Naive thymus-derived CD4-positive, alpha-beta T cell (primary cell): ENCODE measurements at regions not wholly inside any gene's neighbourhood (a gene's known extent, or its start where the extent isn't known, plus 50 kb on each side); places are given as distances from the start of the nearest gene placed in this dataset.

Experiments
- ATAC-seq: fragments of 150-1000 bp; cut with Tn5 transposase; 2 replicates; pipeline ENCODE4 v1.10.0; 2021; ENCODE audit warnings: mild to moderate bottlenecking, moderate library complexity
- CTCF ChIA-PET: fragments of 350-600 bp; sonication (Branson Sonifier 250); formaldehyde crosslinking; loops from one replicate; lab custom pipeline; 2021; ENCODE audit warnings: antibody characterized with exemption; lab: Charles Lee
- POLR2A ChIA-PET: fragments of 350-600 bp; sonication (Branson Sonifier 250); formaldehyde crosslinking; loops from one replicate; lab custom pipeline; 2021; ENCODE audit warnings: antibody characterized with exemption, inconsistent platforms; lab: Charles Lee
- DNase-seq, 9 donors: peaks; one replicate each; pipeline versions ENCODE4 v3.0.0 to v3.0.0-alpha.2; 2020 to 2022; ENCODE audit warnings: mixed read lengths in 1 of 9
- H3K27ac ChIP-seq: one replicate; pipeline ENCODE4 v1.7.0; 2013; ENCODE audit warnings: mild to moderate bottlenecking, low read depth, low read length, moderate library complexity
- H3K27me3 ChIP-seq, 2 donors: one replicate each; pipeline ENCODE4 v1.7.0; 2013; ENCODE audit warnings: low read length in 2 of 2, mild to moderate bottlenecking in 2 of 2, moderate library complexity in 2 of 2; ENCODE audit not compliant: control insufficient read depth in 2 of 2, insufficient read depth in 2 of 2
- H3K36me3 ChIP-seq, 3 experiments: 1 replicate in 2 of 3; 2 replicates in 1 of 3; pipeline ENCODE4 v1.7.0; 2013; ENCODE audit warnings: low read length in 3 of 3, mild to moderate bottlenecking in 3 of 3, moderate library complexity in 1 of 3; ENCODE audit not compliant: insufficient read depth in 3 of 3, control insufficient read depth in 2 of 3
- H3K4me1 ChIP-seq, 2 donors: one replicate each; pipeline ENCODE4 v1.7.0; 2013; ENCODE audit warnings: low read length in 2 of 2, mild to moderate bottlenecking in 2 of 2, moderate library complexity in 1 of 2; ENCODE audit not compliant: control insufficient read depth in 2 of 2, insufficient read depth in 2 of 2
- H3K4me3 ChIP-seq: 2 replicates; pipeline ENCODE4 v1.7.0; 2013; ENCODE audit warnings: mild to moderate bottlenecking, low read length
- H3K9me3 ChIP-seq, 3 experiments: 1 replicate in 2 of 3; 2 replicates in 1 of 3; pipeline ENCODE4 v1.7.0; 2013; ENCODE audit warnings: low read length in 3 of 3; ENCODE audit not compliant: control insufficient read depth in 2 of 3
- H3K27ac Mint-ChIP-seq, 9 donors: one replicate each; pipeline ENCODE4 v1.8.0; 2020 to 2022; ENCODE audit warnings: mixed read lengths in 9 of 9, mild to moderate bottlenecking in 8 of 9, moderate library complexity in 5 of 9, inconsistent platforms in 2 of 9
- H3K27me3 Mint-ChIP-seq, 5 donors: one replicate each; pipeline ENCODE4 v1.8.0; 2021 to 2022; ENCODE audit warnings: mixed read lengths in 5 of 5, mild to moderate bottlenecking in 1 of 5
- H3K36me3 Mint-ChIP-seq, 5 donors: one replicate each; pipeline ENCODE4 v1.8.0; 2020 to 2022; ENCODE audit warnings: mixed read lengths in 5 of 5, mild to moderate bottlenecking in 3 of 5, inconsistent platforms in 1 of 5
- H3K4me1 Mint-ChIP-seq, 7 donors: one replicate each; pipeline ENCODE4 v1.8.0; 2020 to 2022; ENCODE audit warnings: mixed read lengths in 7 of 7, mild to moderate bottlenecking in 3 of 7, inconsistent platforms in 1 of 7
- H3K4me3 Mint-ChIP-seq, 10 donors: one replicate each; pipeline ENCODE4 v1.8.0; 2020 to 2022; ENCODE audit warnings: mild to moderate bottlenecking in 10 of 10, mixed read lengths in 10 of 10, moderate library complexity in 6 of 10, inconsistent platforms in 2 of 10
- H3K9me3 Mint-ChIP-seq, 11 donors: one replicate each; pipeline ENCODE4 v1.8.0; 2020 to 2022; ENCODE audit warnings: mixed read lengths in 11 of 11, mild to moderate bottlenecking in 4 of 11, inconsistent platforms in 1 of 11, moderate library complexity in 1 of 11
- intact Hi-C, 2 donors: fragments of 100-400 bp; cut with micrococcal nuclease; formaldehyde crosslinking; loops; one replicate each; pipeline ENCODE4 v1.15.1; 2023

DNA sequence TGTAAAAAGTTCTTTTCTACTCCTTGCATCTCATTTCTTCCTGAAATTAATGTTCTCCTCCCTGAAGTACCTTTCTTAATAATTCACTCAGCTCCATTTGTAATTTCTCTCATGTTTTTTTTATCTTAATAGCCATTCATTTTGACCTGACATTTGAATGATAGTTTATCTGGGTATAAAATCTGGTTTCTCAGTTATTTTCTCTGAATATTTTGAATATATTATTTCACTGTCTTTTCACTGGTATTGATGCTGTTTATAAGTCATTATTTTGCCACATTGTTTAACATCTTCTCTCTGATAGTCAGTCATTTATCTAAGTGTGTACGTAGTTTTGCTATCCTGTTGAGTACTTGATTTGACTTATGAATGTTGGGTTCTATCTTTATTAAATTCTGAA is 68.8 kb upstream of the ARHGAP18 start:
- Histone ChIP-seq H3K4me1 (no peaks in the 10 kb centered on the region), H3K27me3 (no peaks in the 10 kb centered on the region), H3K27ac (no peak overlapping the region), H3K9me3 (no peaks in the 10 kb centered on the region), H3K36me3 (no peaks in the 10 kb centered on the region), H3K4me3 (no peak overlapping the region)
- H3K4me3 Mint-ChIP-seq: no peak overlapping the region
- H3K27ac Mint-ChIP-seq: no peak overlapping the region
- intact Hi-C loops: no loop called here
- H3K27me3 Mint-ChIP-seq: peaks cover 0 to 23% (median 5%) of the 10 kb centered on the region in 5 donors
- CTCF ChIA-PET: no interaction called here
- H3K36me3 Mint-ChIP-seq: peaks cover 0 to 13% (median 5%) of the 10 kb centered on the region in 5 donors
- no peak for DNase-seq
- no peak for ATAC-seq
- peaks cover 0 to 3% (median 0%) of the 10 kb centered on the region in 7 donors for H3K4me1 Mint-ChIP-seq
- POLR2A ChIA-PET: no interaction called here
- peaks cover 0 to 28% (median 16%) of the 10 kb centered on the region in 11 donors for H3K9me3 Mint-ChIP-seq

DNA sequence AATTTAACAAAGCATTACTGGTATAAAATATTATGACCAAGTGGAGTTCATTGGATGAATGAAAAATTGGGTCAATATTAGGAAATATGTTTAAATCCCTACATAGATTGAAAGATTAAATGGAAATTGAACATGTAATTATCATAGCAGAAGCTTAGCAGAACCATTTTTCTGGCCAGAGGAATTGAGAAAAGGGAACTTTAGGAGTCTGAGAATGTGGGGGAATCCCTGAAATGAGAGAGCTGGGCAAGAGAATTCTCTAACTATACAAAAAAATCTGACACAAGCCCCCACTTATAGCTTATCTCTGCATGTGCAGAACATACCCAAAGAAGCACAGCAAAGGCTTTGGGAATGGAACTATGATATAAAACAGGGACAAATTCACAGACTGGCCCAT is 67.4 kb upstream of the ARHGAP18 start:
- ATAC-seq: no peak
- Mint-ChIP-seq H3K4me1 (peaks cover 0 to 5% (median 3%) of the 10 kb centered on the region in 7 donors), H3K27ac (no peak overlapping the region), H3K4me3 (no peak overlapping the region), H3K9me3 (peaks cover 0 to 28% (median 16%) of the 10 kb centered on the region in 11 donors), H3K36me3 (peaks cover 0 to 13% (median 5%) of the 10 kb centered on the region in 5 donors), H3K27me3 (peaks cover 0 to 26% (median 5%) of the 10 kb centered on the region in 5 donors)
- Histone ChIP-seq H3K4me3 (no peak overlapping the region), H3K27me3 (no peaks in the 10 kb centered on the region), H3K36me3 (no peaks in the 10 kb centered on the region), H3K4me1 (no peaks in the 10 kb centered on the region), H3K27ac (no peak overlapping the region), H3K9me3 (no peaks in the 10 kb centered on the region)
- CTCF ChIA-PET: interaction anchor here (1.4 kb wide), 1 partner anchor 10 kb away, joined by 4 read pairs; no protein-coding TSS in a partner anchor
- POLR2A ChIA-PET: no interaction called here
- intact Hi-C loops: no loop called here
- DNase-seq: no peak

DNA sequence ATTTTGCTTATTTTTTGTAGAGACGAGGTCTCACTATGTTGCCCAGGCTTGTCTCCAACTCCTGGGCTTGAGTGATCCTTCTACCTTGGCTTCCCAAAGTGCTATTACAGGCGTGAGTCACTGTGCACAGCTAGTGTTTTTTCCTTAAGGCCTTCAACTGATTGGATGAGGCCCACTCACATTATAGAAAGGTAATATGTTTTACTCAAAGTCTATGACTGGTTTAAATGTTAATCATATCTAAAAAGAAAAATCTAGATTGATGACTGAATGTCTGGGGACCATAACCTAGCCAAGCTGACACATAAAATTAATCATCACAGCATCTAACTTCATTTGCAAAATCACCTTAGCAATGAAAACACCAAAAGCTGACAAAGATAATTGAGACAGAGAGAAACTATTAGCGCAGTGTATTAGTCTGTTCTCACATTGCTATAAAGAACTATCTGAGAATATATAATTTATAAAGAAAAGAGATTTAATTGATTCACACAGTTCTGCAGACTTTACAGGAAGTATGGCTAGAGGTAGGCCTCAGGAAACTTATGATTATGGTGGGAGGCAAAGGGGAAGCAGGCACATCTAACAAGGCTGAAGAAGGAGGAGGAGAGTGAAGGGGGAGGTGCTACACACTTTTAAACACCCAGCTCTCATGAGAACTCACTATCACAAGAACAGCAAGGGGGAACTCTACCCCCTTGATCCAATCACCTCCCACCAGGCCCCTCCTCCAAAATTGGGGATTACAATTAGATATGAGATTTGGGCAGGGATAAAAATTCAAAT is 66.8 kb upstream of the ARHGAP18 start:
- CTCF ChIA-PET: interaction anchor here (1.4 kb wide), 1 partner anchor 10 kb away, joined by 4 read pairs; no protein-coding TSS in a partner anchor
- H3K4me1 Mint-ChIP-seq: peaks cover 0 to 5% (median 3%) of the 10 kb centered on the region in 7 donors
- peaks cover 0 to 13% (median 5%) of the 10 kb centered on the region in 5 donors for H3K36me3 Mint-ChIP-seq
- H3K9me3 Mint-ChIP-seq: peaks cover 0 to 28% (median 16%) of the 10 kb centered on the region in 11 donors
- Histone ChIP-seq H3K36me3 (no peaks in the 10 kb centered on the region), H3K27me3 (no peaks in the 10 kb centered on the region), H3K4me3 (no peak overlapping the region), H3K9me3 (no peaks in the 10 kb centered on the region), H3K4me1 (no peaks in the 10 kb centered on the region), H3K27ac (no peak overlapping the region)
- DNase-seq (no peak), ATAC-seq (no peak)
- no peak overlapping the region for H3K27ac Mint-ChIP-seq
- intact Hi-C loops: no loop called here
- POLR2A ChIA-PET: no interaction called here
- H3K4me3 Mint-ChIP-seq: no peak overlapping the region
- peaks cover 0 to 29% (median 3%) of the 10 kb centered on the region in 5 donors for H3K27me3 Mint-ChIP-seq

DNA sequence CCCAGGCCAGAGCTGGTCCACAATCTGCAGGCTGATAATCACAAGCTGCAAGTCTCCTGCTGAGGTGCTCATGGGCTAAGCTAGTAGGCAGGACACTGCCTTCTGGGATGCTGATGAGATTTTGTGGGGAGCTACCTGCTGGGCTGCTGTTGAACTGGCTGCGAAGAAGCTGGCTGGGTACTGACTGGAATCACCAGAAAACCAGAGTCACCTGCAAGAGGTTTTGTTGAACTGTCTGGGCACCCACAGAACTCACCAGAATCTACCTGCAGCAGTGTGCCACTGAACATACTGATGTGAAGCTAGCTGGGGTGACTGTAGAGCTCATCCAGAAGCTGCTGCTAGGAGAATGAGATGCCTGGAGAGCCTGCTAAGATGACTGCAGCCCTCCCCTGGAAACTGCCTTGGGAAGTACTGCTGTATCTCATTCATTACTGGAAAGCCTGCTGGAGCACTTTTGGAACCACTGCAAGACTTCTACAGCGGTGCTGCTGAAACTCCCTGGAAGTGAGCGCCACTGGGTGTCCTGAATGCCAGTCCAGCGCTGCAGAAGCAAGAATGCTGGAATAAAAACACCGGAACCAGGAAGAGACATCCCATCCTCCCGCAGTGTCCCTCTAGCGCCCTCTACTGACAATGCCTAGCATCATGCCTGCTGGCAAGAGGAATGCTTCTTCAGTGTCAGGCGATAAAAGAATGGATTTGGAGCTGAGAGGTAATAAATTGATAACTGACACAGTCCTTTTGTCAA is 64.9 kb upstream of the ARHGAP18 start:
- intact Hi-C loops: loop anchor here (1.0 to 2.0 kb wide), 3 partner anchors 177 to 246 kb away; partner anchors contain the start of gene L3MBTL3 (in 1 of the 2)
- CTCF ChIA-PET: interaction anchor here (0.5 to 1.1 kb wide), 10 partner anchors 10 to 507 kb away, joined by 3 to 4 read pairs (median 3); no protein-coding TSS in a partner anchor
- peaks cover 0 to 39% (median 0%) of the 10 kb centered on the region in 5 donors for H3K27me3 Mint-ChIP-seq
- Histone ChIP-seq H3K27ac (no peak overlapping the region), H3K4me3 (no peak overlapping the region), H3K36me3 (no peaks in the 10 kb centered on the region), H3K4me1 (no peaks in the 10 kb centered on the region), H3K9me3 (no peaks in the 10 kb centered on the region), H3K27me3 (no peaks in the 10 kb centered on the region)
- peaks cover 0 to 12% (median 7%) of the 10 kb centered on the region in 5 donors for H3K36me3 Mint-ChIP-seq
- DNase-seq: peak in 7 of 9 donors; percentile 4 to 35 (median 24)
- H3K27ac Mint-ChIP-seq: no peak overlapping the region
- no peak overlapping the region for H3K4me3 Mint-ChIP-seq
- H3K9me3 Mint-ChIP-seq: peaks cover 0 to 26% (median 12%) of the 10 kb centered on the region in 11 donors
- POLR2A ChIA-PET: no interaction called here
- peak; percentile 63 for ATAC-seq
- peaks cover 0 to 5% (median 3%) of the 10 kb centered on the region in 7 donors for H3K4me1 Mint-ChIP-seq

DNA sequence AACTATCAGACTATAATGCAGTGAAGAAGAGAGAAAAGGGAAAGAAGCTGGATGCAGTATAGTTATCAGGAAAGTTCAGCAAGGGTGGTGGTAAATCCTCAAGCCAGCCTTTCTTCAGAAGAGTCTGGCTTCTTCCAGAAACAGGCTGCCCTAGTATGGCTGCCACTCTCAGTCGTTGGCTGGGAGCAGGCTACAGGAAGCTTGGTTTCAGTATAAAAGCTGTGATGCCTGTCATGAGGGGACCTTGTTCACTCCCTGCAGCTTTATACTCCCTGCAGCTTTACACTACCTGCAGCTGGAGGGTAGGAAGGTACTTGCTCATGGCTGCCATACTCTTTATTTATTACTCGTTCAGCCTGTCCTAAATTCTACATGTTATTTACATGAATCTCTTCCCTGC is 63.3 kb upstream of the ARHGAP18 start:
- Histone ChIP-seq H3K27ac (no peak overlapping the region), H3K27me3 (no peaks in the 10 kb centered on the region), H3K9me3 (no peaks in the 10 kb centered on the region), H3K36me3 (no peaks in the 10 kb centered on the region), H3K4me1 (no peaks in the 10 kb centered on the region), H3K4me3 (no peak overlapping the region)
- H3K27me3 Mint-ChIP-seq: peaks cover 0 to 46% (median 0%) of the 10 kb centered on the region in 5 donors
- DNase-seq (no peak), ATAC-seq (no peak)
- no peak overlapping the region for H3K4me3 Mint-ChIP-seq
- peaks cover 0 to 7% (median 3%) of the 10 kb centered on the region in 7 donors for H3K4me1 Mint-ChIP-seq
- intact Hi-C loops: loop anchor here in 1 of 2 donors (1.0 kb wide), 1 partner anchor 23 kb away; no protein-coding TSS in a partner anchor
- ChIA-PET POLR2A (no interaction called here), CTCF (no interaction called here)
- H3K36me3 Mint-ChIP-seq: peaks cover 0 to 7% (median 4%) of the 10 kb centered on the region in 5 donors
- no peak overlapping the region for H3K27ac Mint-ChIP-seq
- H3K9me3 Mint-ChIP-seq: peaks cover 0 to 12% (median 3%) of the 10 kb centered on the region in 11 donors

DNA sequence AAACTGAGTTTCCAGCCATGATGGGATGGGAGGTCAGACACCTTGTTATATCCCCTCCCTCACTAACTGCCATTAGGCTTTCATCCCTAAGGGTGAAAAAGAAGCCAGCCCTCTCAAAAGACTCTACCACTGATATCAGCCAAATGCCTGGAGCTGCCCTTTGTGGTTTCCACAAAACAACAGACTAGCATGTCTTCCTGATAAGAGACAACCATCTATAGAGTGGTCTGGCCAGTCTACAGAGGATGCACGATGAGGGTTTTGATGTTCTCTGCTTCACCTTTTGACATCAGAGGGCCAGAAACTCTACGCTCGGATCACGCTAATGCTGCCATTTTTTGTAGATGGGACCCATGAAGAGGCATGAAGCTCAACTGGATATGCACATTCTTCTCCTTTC is 61.7 kb upstream of the ARHGAP18 start:
- POLR2A ChIA-PET: no interaction called here
- H3K27me3 Mint-ChIP-seq: peaks cover 0 to 58% (median under 1%) of the 10 kb centered on the region in 5 donors
- ATAC-seq (no peak), DNase-seq (no peak)
- Histone ChIP-seq H3K27ac (no peak overlapping the region), H3K4me1 (peaks cover 3 to 6% of the 10 kb centered on the region in 2 donors), H3K27me3 (no peaks in the 10 kb centered on the region), H3K36me3 (no peaks in the 10 kb centered on the region), H3K9me3 (no peaks in the 10 kb centered on the region), H3K4me3 (no peak overlapping the region)
- H3K4me3 Mint-ChIP-seq: no peak overlapping the region
- H3K4me1 Mint-ChIP-seq: peaks cover 6 to 16% (median 10%) of the 10 kb centered on the region in 7 donors
- no peak overlapping the region for H3K27ac Mint-ChIP-seq
- CTCF ChIA-PET: no interaction called here
- H3K9me3 Mint-ChIP-seq: no peaks in the 10 kb centered on the region
- intact Hi-C loops: no loop called here
- H3K36me3 Mint-ChIP-seq: peaks cover 0 to 5% (median 0%) of the 10 kb centered on the region in 5 donors
